HG03575 (cell line): ENCODE measurements at regions not wholly inside any gene's neighbourhood (a gene's known extent, or its start where the extent isn't known, plus 50 kb on each side); places are given as distances from the start of the nearest gene placed in this dataset.
"Not testable (repeated sequence)": the region's sequence is repeated elsewhere in the genome, so short reads cannot be mapped to it uniquely, and the experiment has no call there.

Experiments used
- ATAC-seq: cut with Tn5 transposase; IDR thresholded peaks from one replicate; pipeline ENCODE4 v1.9.1; 2021; ENCODE audit not compliant: unreplicated experiment, insufficient number of reproducible peaks, low FRiP score; ENCODE audit errors: extremely low read depth

DNA sequence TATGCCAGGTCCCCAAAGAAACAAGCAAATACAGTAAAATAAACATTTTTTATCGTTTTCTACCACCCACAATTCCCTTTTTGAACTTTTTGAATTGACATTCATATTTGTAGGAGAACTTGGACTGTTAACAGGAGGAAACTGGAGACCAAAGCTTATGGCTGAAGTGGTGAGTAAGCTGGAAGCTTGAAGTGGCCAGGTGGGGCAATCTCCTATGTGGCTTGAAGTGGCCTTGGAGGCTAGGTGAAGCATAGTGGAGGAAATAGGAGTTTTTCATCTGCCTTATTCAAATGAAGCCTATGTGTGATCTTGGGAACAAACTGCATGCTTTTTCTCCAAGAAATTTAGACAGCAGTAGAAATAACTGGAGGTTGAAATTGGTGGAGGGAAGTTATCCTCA lies 962.9 kb upstream of the FANCL start:
- ATAC-seq: no peak

DNA sequence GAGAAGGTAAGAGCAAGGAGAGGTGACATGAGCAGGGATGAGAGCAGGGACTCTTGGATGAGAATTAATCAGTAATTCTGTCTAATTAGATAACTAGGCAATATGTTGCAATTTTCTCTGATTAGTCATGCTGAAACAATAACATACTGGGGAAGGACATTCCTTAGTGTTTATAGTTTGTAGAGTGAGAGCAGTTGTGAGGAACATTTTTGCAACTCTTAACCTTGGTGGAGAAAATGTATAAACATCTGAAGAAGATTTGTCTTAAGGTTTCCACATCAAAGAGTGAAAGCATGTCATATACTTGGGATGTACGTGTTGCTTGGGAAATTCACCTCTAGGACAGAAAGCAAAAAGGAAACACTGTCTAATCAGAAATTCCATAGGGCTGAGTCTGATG lies 955.4 kb upstream of the FANCL start:
- ATAC-seq: no peak

DNA sequence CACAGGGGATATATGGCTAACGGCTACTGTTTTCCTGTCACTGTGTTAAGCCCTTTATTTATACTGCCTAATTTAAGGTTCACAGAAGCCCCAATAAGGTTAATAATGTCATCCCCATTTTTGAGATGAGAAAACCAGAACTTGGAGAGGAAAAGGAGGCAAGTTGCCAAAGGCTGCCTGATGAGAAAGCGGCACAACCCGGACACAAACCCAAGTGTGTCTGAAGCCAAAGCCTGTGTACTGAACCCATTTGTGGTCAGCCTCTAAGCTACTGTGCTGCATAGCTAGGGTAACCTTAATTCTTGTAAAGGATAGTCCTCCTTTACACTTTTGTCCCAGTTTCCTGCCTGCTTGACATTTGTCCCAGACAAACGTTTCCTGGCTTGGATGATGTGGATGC lies 954.7 kb upstream of the FANCL start:
- ATAC-seq: no peak

DNA sequence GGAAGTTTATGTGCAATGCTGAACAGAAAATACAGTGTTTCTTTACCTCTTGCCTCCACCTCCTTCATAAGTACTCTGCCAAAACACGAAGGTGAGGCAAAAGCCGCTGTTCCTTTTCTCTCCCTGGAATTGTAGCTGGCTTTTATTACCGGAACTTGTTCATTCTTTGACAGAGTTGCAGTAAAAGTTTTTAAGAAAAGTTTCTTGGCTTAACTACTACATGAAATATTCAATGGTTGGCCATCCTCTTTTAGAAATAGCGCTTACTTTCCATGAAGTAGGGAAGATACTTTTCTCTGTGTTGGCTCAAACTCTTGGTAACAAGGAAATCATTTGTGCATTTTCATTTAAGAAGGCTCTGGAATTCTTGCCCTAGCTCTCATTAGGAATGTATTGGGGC lies 950.7 kb upstream of the FANCL start:
- ATAC-seq: no peak

DNA sequence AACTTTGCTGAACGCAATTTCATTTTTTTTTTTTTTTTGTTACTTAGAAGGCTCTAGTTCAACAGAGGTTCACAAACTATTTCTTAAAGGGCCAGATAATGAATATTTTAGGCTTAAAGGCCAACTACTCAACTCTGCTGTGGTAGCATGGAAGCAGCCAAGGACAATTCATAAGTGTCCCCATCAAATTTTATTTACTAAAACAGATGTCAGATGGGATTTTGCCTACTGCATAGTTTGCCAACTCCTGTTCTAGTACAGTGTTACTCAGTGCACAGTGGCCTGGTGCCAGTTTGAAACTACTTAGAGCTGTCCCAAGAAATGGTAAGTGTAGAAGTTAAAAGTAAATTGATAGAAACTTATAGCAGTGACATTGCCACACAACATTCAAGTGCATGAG lies 949.4 kb upstream of the FANCL start:
- no peak for ATAC-seq

DNA sequence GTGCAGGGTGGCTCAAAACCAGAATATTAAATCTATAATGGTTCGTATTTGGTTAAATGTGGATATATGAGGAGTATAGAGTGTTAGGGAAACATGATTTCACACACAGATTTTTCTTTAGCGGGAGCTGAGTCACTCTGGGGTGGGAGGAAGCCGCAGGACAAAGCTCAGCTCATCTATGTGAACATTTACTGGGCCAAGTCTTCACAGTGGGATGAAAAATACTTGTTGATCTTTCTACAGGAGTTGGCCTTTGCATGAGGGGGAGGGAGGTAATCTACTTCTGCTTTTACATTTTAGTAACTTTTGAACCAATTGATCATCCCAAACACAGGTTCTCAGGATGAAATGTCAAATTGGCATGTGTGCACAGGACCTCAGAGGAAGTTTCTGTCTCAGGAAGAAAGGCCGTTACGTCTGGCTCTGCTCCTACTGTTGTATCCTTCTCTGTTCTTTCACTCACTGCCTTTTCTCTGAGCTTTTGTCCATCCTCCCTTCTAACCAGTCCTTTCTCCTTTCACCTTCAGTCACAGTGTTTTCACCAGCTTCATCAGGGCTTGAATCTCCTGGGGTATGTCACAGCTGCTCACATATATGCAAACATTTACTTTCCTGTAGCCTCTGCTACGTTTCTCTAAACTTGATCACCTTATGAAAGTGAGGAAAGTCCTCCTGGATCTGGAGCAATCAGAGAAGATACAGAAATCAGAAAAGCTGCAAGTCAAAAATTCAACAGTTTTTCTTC lies 943.3 kb upstream of the FANCL start:
- no peak for ATAC-seq

DNA sequence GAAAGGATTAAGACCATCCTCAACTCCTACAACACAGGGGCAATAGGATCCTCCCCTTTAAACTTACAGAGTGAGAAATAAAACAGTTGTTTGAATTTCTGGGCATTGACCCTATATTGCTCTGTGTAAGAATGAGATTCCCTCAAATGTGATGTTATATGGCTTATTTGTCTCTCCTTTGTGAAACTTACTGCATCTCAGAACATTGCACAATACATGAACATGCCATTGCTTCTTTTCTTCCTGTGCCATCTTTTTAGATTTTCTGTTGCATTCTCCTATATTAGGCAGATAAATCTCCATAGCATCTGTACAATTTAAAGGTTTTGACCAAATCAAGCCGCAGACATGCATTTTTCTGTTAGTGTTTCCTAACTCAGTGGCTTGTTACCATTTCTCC lies 941.9 kb upstream of the FANCL start:
- no peak for ATAC-seq

DNA sequence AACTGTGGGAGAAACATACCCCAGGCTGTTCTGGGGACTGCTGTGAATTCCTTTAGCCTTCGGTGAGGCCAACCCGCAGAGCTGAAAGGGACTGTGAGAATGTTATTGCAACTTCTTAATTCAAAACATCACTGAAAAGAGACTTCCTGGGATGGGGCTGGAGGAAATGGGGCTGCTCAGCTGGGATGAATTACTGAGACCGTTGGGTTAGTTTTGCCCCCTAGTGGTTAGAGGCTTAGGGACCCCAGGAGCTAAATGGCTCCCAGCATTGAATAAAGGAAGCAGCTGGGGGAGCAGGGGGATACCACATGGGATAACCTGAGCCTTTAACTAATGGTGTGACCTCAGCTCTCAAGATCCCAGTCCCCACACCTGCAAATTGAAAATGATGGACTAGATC lies 941.1 kb upstream of the FANCL start:
- ATAC-seq: no peak

DNA sequence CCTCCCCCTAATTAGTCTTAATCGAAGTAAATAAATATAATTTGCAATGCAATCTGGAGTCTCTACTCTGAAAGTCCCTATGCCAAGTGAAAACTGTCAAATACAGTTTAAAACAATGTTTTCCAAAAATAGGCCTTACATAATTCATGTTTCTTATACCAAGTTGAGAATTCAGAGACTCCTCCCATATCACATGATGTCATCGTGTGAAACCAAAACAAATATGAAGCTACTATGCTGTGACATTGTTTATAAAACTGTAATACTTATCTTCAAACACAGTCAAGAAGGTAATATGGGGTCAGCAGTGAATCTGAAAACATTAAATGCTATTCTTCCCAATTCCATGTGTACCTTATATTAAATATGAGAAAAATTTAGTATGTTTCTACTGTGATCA lies 940.2 kb upstream of the FANCL start:
- ATAC-seq: no peak

DNA sequence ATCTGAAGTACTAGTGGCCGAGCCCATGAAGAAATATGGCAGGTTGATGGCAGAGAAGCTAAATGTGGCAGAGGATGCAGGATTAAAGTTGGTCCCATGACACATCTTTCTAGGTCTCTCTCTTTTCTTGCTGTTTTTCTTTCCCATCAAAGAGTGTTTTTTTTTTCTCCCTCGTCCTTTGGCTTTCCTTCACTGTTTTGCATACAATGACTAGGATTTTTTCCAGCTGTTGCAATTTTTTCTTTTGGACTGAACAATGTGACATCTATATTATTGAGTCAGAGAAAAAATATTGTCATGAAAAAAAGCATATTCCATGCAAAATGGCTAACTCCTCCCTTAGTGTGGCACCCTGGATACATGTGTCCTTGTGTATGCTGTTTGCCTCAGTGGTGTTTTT lies 939.5 kb upstream of the FANCL start:
- no peak for ATAC-seq

DNA sequence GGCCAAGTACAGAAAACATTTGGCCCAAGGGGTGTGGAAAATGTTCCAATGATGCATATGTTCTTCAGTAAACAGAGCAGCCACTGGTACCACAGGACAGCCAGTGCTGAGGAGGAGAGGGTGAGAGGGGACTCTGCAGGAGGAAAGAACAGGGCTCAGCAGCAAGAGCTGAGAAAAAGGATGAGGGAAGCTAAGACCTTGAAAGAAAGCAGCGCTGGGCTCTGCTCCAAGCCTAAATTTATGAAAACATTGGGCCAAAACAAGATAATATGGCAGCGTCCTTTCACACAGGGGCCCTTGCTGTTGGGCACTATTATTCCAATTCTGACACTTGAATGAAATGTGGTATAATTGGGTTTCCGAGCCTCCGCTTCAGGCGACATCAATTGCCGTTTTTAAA lies 939.0 kb upstream of the FANCL start:
- no peak for ATAC-seq

DNA sequence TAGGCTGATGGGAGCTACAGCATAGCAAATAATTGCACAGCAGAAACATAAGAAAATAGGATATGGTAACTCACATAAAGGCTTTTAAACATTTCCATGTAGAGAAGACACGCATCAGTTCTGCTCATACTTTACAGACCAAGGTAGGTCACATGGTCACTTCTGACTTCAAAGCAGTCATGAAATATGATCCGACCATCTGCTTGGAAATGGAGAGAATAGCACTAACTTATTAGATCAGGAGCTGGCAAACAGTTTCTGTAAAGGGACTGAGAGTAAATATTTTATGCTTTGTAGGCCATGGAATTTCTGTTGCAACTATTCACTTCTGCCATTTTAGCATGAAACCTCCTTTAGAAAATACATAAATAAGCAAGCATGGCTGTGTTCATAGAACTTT lies 936.6 kb upstream of the FANCL start:
- no peak for ATAC-seq

DNA sequence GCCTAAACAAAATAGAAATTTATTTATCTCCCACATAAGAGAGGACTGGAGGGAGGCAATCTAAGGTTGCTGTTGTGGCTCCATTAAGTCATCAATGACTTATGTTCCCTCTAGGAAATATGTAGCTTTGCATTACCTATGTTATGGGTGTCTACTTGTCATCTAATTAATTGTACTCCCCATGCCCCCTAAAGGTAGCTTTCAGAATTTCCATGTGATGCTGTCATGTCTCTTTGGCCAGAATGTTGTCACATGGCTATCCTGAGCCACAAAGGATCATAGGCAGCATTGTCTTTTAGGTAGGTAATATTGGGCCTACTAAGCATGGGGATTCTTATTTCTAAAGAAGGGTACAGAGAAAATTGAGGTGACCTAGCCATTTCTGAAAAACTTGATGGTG lies 935.6 kb upstream of the FANCL start:
- ATAC-seq: no peak

DNA sequence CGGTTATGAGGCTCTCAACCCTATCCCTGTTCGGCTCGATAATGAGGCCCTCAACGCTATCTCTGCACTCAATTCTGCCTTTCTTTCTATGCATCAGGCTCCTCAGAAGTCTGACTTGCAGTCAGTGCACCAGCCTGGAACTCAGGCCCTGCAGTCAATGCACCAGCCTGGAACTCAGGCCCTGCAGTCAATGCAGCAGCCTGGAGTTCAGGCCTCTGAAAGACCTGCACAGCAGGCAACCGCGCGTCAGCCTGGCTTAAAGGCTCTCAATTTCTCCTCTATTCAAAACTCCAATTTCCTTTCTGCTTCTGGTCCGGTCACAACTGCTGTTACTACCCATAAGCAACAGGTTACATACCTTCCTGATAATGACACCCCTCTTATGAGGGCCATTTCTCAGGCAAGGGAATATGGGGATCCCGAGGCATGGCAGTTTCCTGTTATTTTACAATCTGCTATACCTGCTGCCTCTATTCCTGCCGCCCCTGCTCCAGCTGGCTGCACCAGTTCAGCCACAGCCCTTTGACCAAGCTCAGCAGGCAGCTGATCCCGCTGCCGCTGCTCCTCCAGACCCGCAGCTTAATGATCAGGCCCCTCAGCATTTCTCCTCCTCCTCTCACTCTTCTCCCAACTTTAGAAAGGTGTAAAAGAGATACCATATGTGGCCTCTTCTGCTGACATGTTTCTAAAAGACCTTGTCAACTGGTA lies 933.6 kb upstream of the FANCL start:
- no peak for ATAC-seq

DNA sequence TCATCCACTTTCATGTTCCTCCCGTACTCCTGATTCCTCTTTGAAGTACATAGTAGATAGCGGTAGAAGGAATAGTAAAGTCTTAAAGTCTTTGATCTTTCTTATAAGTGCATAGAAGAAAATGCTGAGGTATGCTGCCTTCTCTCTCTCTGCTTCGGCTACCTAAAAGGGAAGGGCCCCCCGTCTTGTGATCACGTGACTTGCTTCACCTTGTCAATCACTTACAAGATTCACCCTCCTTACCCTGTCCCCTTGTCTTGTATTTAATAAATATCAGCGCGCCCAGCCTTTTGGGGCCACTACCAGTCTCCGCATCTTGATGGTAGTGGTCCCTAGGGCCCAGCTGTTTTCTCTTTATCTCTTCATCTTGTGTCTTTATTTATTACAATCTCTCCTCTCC lies 932.2 kb upstream of the FANCL start:
- ATAC-seq: no peak

DNA sequence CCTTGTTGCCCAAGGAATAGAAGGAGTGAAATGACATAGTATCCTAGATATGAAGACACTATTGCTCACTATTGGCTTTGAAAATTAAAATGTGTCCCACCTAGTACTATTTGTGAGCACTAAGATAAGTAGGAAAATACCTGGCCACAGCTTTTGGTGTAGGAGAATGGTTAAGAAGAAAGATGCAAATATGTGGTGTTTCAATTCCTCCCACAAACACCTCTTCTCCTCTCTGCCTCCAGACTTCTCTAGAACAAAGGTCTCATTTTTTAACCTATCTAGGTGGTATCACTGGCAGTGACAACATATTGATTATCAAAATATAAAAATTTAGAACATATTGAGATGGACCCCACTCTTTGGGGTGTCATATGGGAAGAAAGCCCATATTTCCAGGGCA lies 929.9 kb upstream of the FANCL start:
- no peak for ATAC-seq

DNA sequence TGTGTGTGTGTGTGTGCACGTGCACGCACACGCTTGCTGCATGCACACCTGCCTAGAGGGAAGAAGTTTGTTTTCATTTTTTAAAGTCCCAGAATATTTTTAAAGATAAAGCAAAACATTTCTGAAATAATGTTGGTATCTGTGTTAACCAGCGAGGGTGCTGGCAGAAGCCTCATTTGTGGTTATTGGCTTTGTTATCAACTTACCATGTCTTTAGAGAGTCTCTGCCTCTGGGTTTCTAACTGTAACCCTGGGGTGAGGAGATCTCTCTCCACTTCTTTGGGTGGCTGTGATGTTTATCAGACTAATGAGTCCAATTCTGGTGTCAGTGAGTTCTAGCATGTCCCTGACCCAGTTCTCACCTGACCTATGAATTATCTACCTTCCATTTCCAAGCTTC lies 927.6 kb upstream of the FANCL start:
- no peak for ATAC-seq

DNA sequence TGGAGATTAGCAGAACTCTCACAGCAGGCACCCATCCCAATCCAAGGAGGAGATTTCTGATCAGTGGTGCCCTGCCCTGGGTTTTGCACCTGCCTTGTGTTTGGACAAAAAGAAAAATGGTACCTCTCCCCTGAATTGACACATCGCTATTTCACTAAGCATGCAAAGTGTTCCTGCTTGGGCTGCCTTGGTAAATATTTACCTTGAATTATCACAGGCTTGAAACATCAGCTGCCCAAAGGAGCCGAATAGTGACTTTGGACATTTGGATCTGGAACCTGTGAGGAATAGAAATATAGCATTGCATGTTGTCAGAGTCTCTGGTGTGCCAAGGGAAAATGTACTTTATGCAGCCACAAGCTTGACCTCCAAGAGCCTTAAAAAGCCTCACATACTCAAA lies 926.4 kb upstream of the FANCL start:
- ATAC-seq: no peak

DNA sequence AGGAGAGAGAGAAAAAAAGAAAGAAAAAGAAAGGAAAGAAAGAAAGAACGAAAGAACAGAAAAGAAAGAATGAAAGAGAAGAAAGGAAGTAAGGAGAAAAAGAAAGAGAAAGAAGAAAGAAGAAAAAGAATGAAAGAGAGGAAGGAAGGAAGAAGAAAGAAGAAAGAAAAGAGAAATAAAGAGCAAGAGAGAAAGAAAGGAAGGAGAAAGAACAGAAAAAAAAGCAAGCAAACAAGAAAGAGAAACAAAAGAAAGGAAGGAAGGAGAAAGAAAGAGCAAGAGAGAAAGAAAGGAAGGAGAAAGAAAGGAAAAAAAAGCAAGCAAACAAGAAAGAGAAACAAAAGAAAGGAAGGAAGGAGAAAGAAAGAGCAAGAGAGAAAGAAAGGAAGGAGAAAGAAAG lies 916.8 kb upstream of the FANCL start:
- ATAC-seq: not testable (repeated sequence)

DNA sequence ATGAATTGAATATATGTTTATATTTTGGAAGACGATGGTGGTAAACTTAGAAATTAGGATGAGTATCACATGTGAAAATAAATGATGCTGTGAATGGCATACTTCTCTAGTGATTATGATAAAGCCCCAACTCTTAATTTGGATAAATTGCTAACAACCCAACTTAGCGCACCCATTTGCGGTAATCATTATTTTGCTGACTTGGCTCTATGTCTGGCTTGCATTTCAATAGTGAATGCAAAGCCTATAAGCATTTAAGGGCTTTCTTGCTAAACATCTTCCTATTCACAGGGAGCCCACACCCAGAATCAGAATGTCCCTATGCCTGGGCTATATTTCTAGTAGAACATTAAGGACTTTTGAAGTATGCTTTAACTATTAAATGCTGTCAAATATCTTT lies 910.7 kb upstream of the FANCL start:
- no peak for ATAC-seq
